Calu3 (cell line): ENCODE measurements at regions not wholly inside any gene's neighbourhood (a gene's known extent, or its start where the extent isn't known, plus 50 kb on each side); places are given as distances from the start of the nearest gene placed in this dataset.

ENCODE experiments used
- BruUV-seq: library from RNA; stranded (reverse); fragments of 400-500 nt; replicated peaks from 2 replicates; lab custom pipeline; 2021; lab: Mats Ljungman, UMichigan
- CTCF ChIA-PET: fragments of 300-600 bp; sonication (Branson Sonifier 250); formaldehyde crosslinking; loops from one replicate; lab custom pipeline; 2022; ENCODE audit warnings: antibody characterized with exemption; lab: Charles Lee
- DNase-seq: peaks from one replicate; pipeline ENCODE4 v3.0.0; 2022
- H3K27ac Mint-ChIP-seq: one replicate; pipeline ENCODE4 v1.8.0; 2022; ENCODE audit warnings: mixed read lengths; ENCODE audit not compliant: unreplicated experiment
- H3K27me3 Mint-ChIP-seq: one replicate; pipeline ENCODE4 v1.8.0; 2022; ENCODE audit warnings: mixed read lengths; ENCODE audit not compliant: unreplicated experiment
- H3K36me3 Mint-ChIP-seq: one replicate; pipeline ENCODE4 v1.8.0; 2022; ENCODE audit warnings: mild to moderate bottlenecking, moderate library complexity, mixed read lengths; ENCODE audit not compliant: insufficient read depth, unreplicated experiment
- H3K4me1 Mint-ChIP-seq: one replicate; pipeline ENCODE4 v1.8.0; 2022; ENCODE audit warnings: mild to moderate bottlenecking, low read depth, mixed read lengths; ENCODE audit not compliant: unreplicated experiment
- H3K4me3 Mint-ChIP-seq: one replicate; pipeline ENCODE4 v1.8.0; 2022; ENCODE audit warnings: mild to moderate bottlenecking, low read depth, moderate library complexity, mixed read lengths; ENCODE audit not compliant: unreplicated experiment
- H3K9me3 Mint-ChIP-seq: one replicate; pipeline ENCODE4 v1.8.0; 2022; ENCODE audit warnings: low read depth, mixed read lengths; ENCODE audit not compliant: unreplicated experiment
- CTCF ChIP-seq: fragments of 200-600 bp; IDR thresholded peaks from one replicate; pipeline ENCODE4 v1.8.0; 2022; ENCODE audit warnings: antibody characterized with exemption; ENCODE audit not compliant: unreplicated experiment
- intact Hi-C: fragments of 100-400 bp; cut with micrococcal nuclease; formaldehyde crosslinking; loops from one replicate; pipeline ENCODE4 v1.10.0; 2022; ENCODE audit not compliant: unreplicated experiment

DNA sequence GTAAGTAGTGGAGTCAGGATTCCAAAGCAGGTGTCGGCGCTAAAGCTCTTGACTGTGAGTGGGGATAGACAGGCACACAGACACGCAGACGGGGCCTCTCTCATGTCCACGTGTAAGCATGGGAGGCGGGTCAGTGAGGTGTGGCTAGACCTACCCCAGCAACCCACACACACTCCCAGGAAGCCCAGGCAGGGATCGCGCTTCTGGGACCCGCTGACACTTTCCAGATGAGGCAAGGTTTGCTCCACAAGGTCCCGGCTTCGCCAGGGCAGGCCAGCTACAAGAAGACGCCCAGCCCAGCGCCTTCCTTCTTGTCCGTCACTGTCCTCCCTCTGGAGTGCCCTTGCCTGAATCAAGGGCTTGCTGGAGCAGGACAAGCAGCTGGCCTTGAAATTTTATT lies 213.8 kb upstream of the RPL38 start:
- Mint-ChIP-seq H3K9me3 (no peaks in the 10 kb centered on the region), H3K4me3 (no peak overlapping the region), H3K4me1 (no peaks in the 10 kb centered on the region), H3K27ac (no peak overlapping the region), H3K36me3 (no peaks in the 10 kb centered on the region), H3K27me3 (peaks cover 76% of the 10 kb centered on the region)
- no TSS peak for BruUV-seq
- no peak for DNase-seq
- intact Hi-C loops, result no loop called here
- TF ChIP-seq CTCF, result no peak
- CTCF ChIA-PET, result no interaction called here

GRCh38 chr17:73990290-73990689 lies 213.2 kb upstream of the RPL38 start:
- Mint-ChIP-seq H3K36me3 (no peaks in the 10 kb centered on the region), H3K27me3 (peaks cover 76% of the 10 kb centered on the region), H3K9me3 (no peaks in the 10 kb centered on the region), H3K27ac (no peak overlapping the region), H3K4me3 (no peak overlapping the region), H3K4me1 (no peaks in the 10 kb centered on the region)
- TF ChIP-seq CTCF, result no peak
- CTCF ChIA-PET, result no interaction called here
- intact Hi-C loops, result no loop called here
- DNase-seq, result no peak
- BruUV-seq, result no TSS peak

- intact Hi-C loops, result no loop called here
- no peak overlapping the region for H3K4me3 Mint-ChIP-seq
- H3K36me3 Mint-ChIP-seq, result no peaks in the 10 kb centered on the region
- no peak for DNase-seq
- H3K27ac Mint-ChIP-seq, result no peak overlapping the region
- CTCF ChIA-PET, result no interaction called here
- H3K9me3 Mint-ChIP-seq, result no peaks in the 10 kb centered on the region
- no peaks in the 10 kb centered on the region for H3K4me1 Mint-ChIP-seq
- H3K27me3 Mint-ChIP-seq, result peaks cover 75% of the 10 kb centered on the region
- TF ChIP-seq CTCF, result no peak
- BruUV-seq, result no TSS peak
Observed at GRCh38 chr17:73991260-73991659, 212.2 kb upstream of the RPL38 start.

GRCh38 chr17:73994946-73995345 lies 208.5 kb upstream of the RPL38 start:
- no peak for TF ChIP-seq CTCF
- Mint-ChIP-seq H3K9me3 (no peaks in the 10 kb centered on the region), H3K4me1 (no peaks in the 10 kb centered on the region), H3K4me3 (no peak overlapping the region), H3K27me3 (peaks cover 65% of the 10 kb centered on the region), H3K27ac (no peak overlapping the region), H3K36me3 (no peaks in the 10 kb centered on the region)
- CTCF ChIA-PET, result interaction anchor here (0.6 kb wide), 1 partner anchor 183 kb away, joined by 3 read pairs; no protein-coding TSS in a partner anchor
- no TSS peak for BruUV-seq
- no peak for DNase-seq
- intact Hi-C loops, result loop anchor here (5.0 kb wide), 1 partner anchor 353 kb away; the partner anchor contains the start of gene SDK2
